Mesenchymal stem cell (in vitro differentiated cells and primary cell): ENCODE measurements at regions not wholly inside any gene's neighbourhood (a gene's known extent, or its start where the extent isn't known, plus 50 kb on each side); places are given as distances from the start of the nearest gene placed in this dataset.
A peak's percentile ranks its signal among the peaks of the same experiment; 100 is the strongest.

ENCODE experiments used
- DNase-seq: peaks from one replicate; pipeline ENCODE4 v3.0.0-alpha.2; 2013
- H2AFZ ChIP-seq: one replicate; pipeline ENCODE4 v1.6.1; 2013; ENCODE audit warnings: low read depth, mild to moderate bottlenecking, control low read depth, inconsistent platforms, low read length, moderate library complexity
- H2AK5ac ChIP-seq: 2 replicates; pipeline ENCODE4 v1.6.1; 2013; ENCODE audit warnings: low read length, moderate library complexity, mild to moderate bottlenecking, inconsistent platforms; ENCODE audit not compliant: severe bottlenecking
- H2BK120ac ChIP-seq: one replicate; pipeline ENCODE4 v1.6.1; 2013; ENCODE audit warnings: low read depth, mild to moderate bottlenecking, inconsistent platforms, low read length, moderate library complexity
- H2BK12ac ChIP-seq, 2 experiments: one replicate each; pipeline ENCODE4 v1.6.1; 2013; ENCODE audit warnings: inconsistent platforms in 2 of 2, low read length in 2 of 2, mild to moderate bottlenecking in 2 of 2, moderate library complexity in 2 of 2, control low read depth in 1 of 2
- H2BK15ac ChIP-seq: one replicate; pipeline ENCODE4 v1.6.1; 2013; ENCODE audit warnings: mild to moderate bottlenecking, low read depth, inconsistent platforms; ENCODE audit not compliant: poor library complexity, severe bottlenecking
- H2BK5ac ChIP-seq: 2 replicates; pipeline ENCODE4 v1.6.1; 2013; ENCODE audit warnings: low read depth, mild to moderate bottlenecking, low read length, control low read depth, inconsistent platforms; ENCODE audit not compliant: poor library complexity, severe bottlenecking
- H3K14ac ChIP-seq, 2 experiments: one replicate each; pipeline ENCODE4 v1.6.1; 2013; ENCODE audit warnings: inconsistent platforms in 2 of 2, low read length in 2 of 2, control low read depth in 1 of 2, mild to moderate bottlenecking in 1 of 2, moderate library complexity in 1 of 2
- H3K18ac ChIP-seq, 2 experiments: one replicate each; pipeline ENCODE4 v1.6.1; 2013; ENCODE audit warnings: inconsistent platforms in 2 of 2, low read length in 2 of 2, control low read depth in 1 of 2, low read depth in 1 of 2, mild to moderate bottlenecking in 1 of 2
- H3K23ac ChIP-seq, 2 experiments: one replicate each; pipeline ENCODE4 v1.6.1; 2013; ENCODE audit warnings: inconsistent platforms in 2 of 2, low read length in 2 of 2, mild to moderate bottlenecking in 2 of 2, moderate library complexity in 2 of 2, control low read depth in 1 of 2
- H3K27ac ChIP-seq: 2 replicates; pipeline ENCODE4 v1.5.1; 2013; ENCODE audit warnings: mild to moderate bottlenecking, moderate library complexity, low read length, control low read depth, inconsistent platforms; ENCODE audit not compliant: poor library complexity, severe bottlenecking
- H3K27me3 ChIP-seq, 2 experiments: 2 replicates each; pipeline versions ENCODE4 v1.6.1 to v1.7.0; 2013; ENCODE audit warnings: low read length in 2 of 2, mild to moderate bottlenecking in 2 of 2, moderate library complexity in 2 of 2, control low read depth in 1 of 2, inconsistent platforms in 1 of 2; ENCODE audit not compliant: control insufficient read depth in 1 of 2, insufficient read depth in 1 of 2
- H3K36me3 ChIP-seq, 2 experiments: 2 replicates each; pipeline versions ENCODE4 v1.6.1 to v1.7.0; 2013; ENCODE audit warnings: low read length in 2 of 2, control low read depth in 1 of 2, inconsistent platforms in 1 of 2, low read depth in 1 of 2, mild to moderate bottlenecking in 1 of 2; ENCODE audit not compliant: insufficient read depth in 2 of 2, control insufficient read depth in 1 of 2
- H3K4ac ChIP-seq, 2 experiments: one replicate each; pipeline ENCODE4 v1.6.1; 2013; ENCODE audit warnings: inconsistent platforms in 2 of 2, low read length in 2 of 2, mild to moderate bottlenecking in 2 of 2, moderate library complexity in 2 of 2, control low read depth in 1 of 2, low read depth in 1 of 2
- H3K4me1 ChIP-seq: 2 replicates; pipeline ENCODE4 v1.6.1; 2013; ENCODE audit warnings: low read depth, low read length, control low read depth; ENCODE audit not compliant: control insufficient read depth, insufficient read depth
- H3K4me2 ChIP-seq: 2 replicates; pipeline ENCODE4 v1.6.1; 2013; ENCODE audit warnings: low read length, mild to moderate bottlenecking, inconsistent platforms; ENCODE audit not compliant: poor library complexity, severe bottlenecking
- H3K4me3 ChIP-seq, 2 experiments: 2 replicates each; pipeline versions ENCODE4 v1.5.1 to v1.7.0; 2013; ENCODE audit warnings: low read length in 2 of 2, mild to moderate bottlenecking in 2 of 2, control low read depth in 1 of 2, low read depth in 1 of 2; ENCODE audit not compliant: insufficient read depth in 1 of 2
- H3K79me1 ChIP-seq: replicated peaks from 2 replicates; pipeline ENCODE4 v1.6.1; 2013; ENCODE audit warnings: mild to moderate bottlenecking, control low read depth, low read length, inconsistent platforms; ENCODE audit not compliant: poor library complexity, severe bottlenecking
- H3K9ac ChIP-seq: 2 replicates; pipeline ENCODE4 v1.7.0; 2013; ENCODE audit warnings: mild to moderate bottlenecking, low read length, moderate library complexity
- H3K9me3 ChIP-seq: 2 replicates; pipeline ENCODE4 v1.7.0; 2013; ENCODE audit warnings: mild to moderate bottlenecking, low read length; ENCODE audit not compliant: control insufficient read depth
- H4K8ac ChIP-seq: one replicate; pipeline ENCODE4 v1.6.1; 2013; ENCODE audit warnings: inconsistent platforms, mild to moderate bottlenecking, low read length, moderate library complexity
- H4K91ac ChIP-seq: one replicate; pipeline ENCODE4 v1.6.1; 2013; ENCODE audit warnings: mild to moderate bottlenecking, low read length, inconsistent platforms
- WGBS: methylation state at CpG from one replicate; pipeline ENCODE4 v1.1.7; 2013; ENCODE audit warnings: mixed read lengths; 5-methylcytosine and 5-hydroxymethylcytosine counted together

GRCh38 chr16:51286272-51286671 is 135.2 kb upstream of the SALL1 start:
- WGBS: 98% methylated on average over 4 of the region's 5 CpGs
- Histone ChIP-seq H3K27ac (no peak overlapping the region), H3K9ac (no peak overlapping the region)

GRCh38 chr16:51276336-51276735 is 125.3 kb upstream of the SALL1 start:
- Histone ChIP-seq H4K8ac (no peak overlapping the region), H3K4me1 (no peaks in the 10 kb centered on the region), H3K23ac (no peak overlapping the region), H3K79me1 (no peaks in the 10 kb centered on the region), H3K4me3 (no peak overlapping the region), H2AFZ (no peak overlapping the region), H3K4me2 (no peak overlapping the region), H2AK5ac (no peak overlapping the region), H3K9ac (no peak overlapping the region), H2BK15ac (no peak overlapping the region), H4K91ac (no peak overlapping the region), H3K9me3 (peaks cover 4% of the 10 kb centered on the region), H3K36me3 (no peaks in the 10 kb centered on the region), H3K27ac (no peak overlapping the region), H2BK120ac (no peak overlapping the region), H3K14ac (no peak overlapping the region), H3K27me3 (no peaks in the 10 kb centered on the region), H3K4ac (no peak overlapping the region), H2BK12ac (no peak overlapping the region), H2BK5ac (no peak overlapping the region), H3K18ac (no peak overlapping the region)
- WGBS: 83% methylated on average over 1 of the region's 1 CpG
- DNase-seq: peak; percentile 13

More at GRCh38 chr16:51286272-51286671, 135.2 kb upstream of the SALL1 start:
- Histone ChIP-seq H2BK15ac (no peak overlapping the region), H3K4me1 (no peaks in the 10 kb centered on the region), H3K23ac (no peak overlapping the region), H3K9me3 (no peaks in the 10 kb centered on the region), H4K91ac (no peak overlapping the region), H2AFZ (no peak overlapping the region), H2BK12ac (no peak overlapping the region), H3K14ac (no peak overlapping the region), H3K79me1 (no peaks in the 10 kb centered on the region), H3K18ac (no peak overlapping the region), H3K4me2 (no peak overlapping the region), H3K27me3 (peaks cover 0 to 13% of the 10 kb centered on the region in 2 experiments), H4K8ac (no peak overlapping the region), H3K4me3 (no peak overlapping the region), H2AK5ac (no peak overlapping the region), H2BK5ac (no peak overlapping the region), H3K36me3 (no peaks in the 10 kb centered on the region), H2BK120ac (no peak overlapping the region), H3K4ac (no peak overlapping the region)
- no peak for DNase-seq

- Histone ChIP-seq H3K36me3 (no peaks in the 10 kb centered on the region), H2BK15ac (no peak overlapping the region), H3K18ac (no peak overlapping the region), H3K9ac (no peak overlapping the region), H2AFZ (no peak overlapping the region), H3K4me3 (no peak overlapping the region), H2BK5ac (no peak overlapping the region), H3K4me1 (no peaks in the 10 kb centered on the region), H4K91ac (no peak overlapping the region), H4K8ac (no peak overlapping the region), H3K23ac (no peak overlapping the region), H3K9me3 (peaks cover 12% of the 10 kb centered on the region), H3K4ac (no peak overlapping the region), H2BK120ac (no peak overlapping the region), H3K79me1 (no peaks in the 10 kb centered on the region), H2BK12ac (no peak overlapping the region), H3K4me2 (no peak overlapping the region), H3K27ac (no peak overlapping the region), H3K14ac (no peak overlapping the region), H2AK5ac (no peak overlapping the region), H3K27me3 (no peaks in the 10 kb centered on the region)
- WGBS: 97% methylated on average over 4 of the region's 4 CpGs
- DNase-seq: no peak
These were observed 121.3 kb upstream of the SALL1 start for GRCh38 chr16:51272420-51272819.

- Histone ChIP-seq H2AK5ac (no peak overlapping the region), H3K4me1 (no peaks in the 10 kb centered on the region), H4K91ac (no peak overlapping the region), H3K9me3 (peaks cover 8% of the 10 kb centered on the region), H3K23ac (no peak overlapping the region), H3K27me3 (no peaks in the 10 kb centered on the region), H2AFZ (no peak overlapping the region), H2BK120ac (no peak overlapping the region), H3K27ac (no peak overlapping the region), H3K4me2 (peak overlapping the region; percentile 3), H4K8ac (no peak overlapping the region), H2BK12ac (no peak overlapping the region), H3K9ac (no peak overlapping the region), H3K18ac (no peak overlapping the region), H2BK5ac (no peak overlapping the region), H3K79me1 (no peaks in the 10 kb centered on the region), H3K14ac (no peak overlapping the region), H3K4ac (no peak overlapping the region), H3K4me3 (no peak overlapping the region), H3K36me3 (no peaks in the 10 kb centered on the region), H2BK15ac (no peak overlapping the region)
- DNase-seq: no peak
- 86% methylated on average over 3 of the region's 5 CpGs for WGBS
These were observed 120.2 kb upstream of the SALL1 start for GRCh38 chr16:51271156-51271701.
